IMR-90 (cell line): ENCODE measurements at regions not wholly inside any gene's neighbourhood (a gene's known extent, or its start where the extent isn't known, plus 50 kb on each side); places are given as distances from the start of the nearest gene placed in this dataset.

Experiments
- ATAC-seq: fragments of 200-7000 bp; cut with Tn5 transposase; 2 replicates; pipeline ENCODE4 v1.9.1; 2020; ENCODE audit warnings: low read depth, mild to moderate bottlenecking, moderate library complexity
- BruUV-seq: library from RNA; stranded (reverse); fragments of 400-500 nt; replicated peaks from 2 replicates; lab custom pipeline; 2021; lab: Mats Ljungman, UMichigan
- CTCF ChIA-PET: fragments of 300-600 bp; formaldehyde crosslinking; extraction: SDS; loops from one replicate; lab custom pipeline; 2021; ENCODE audit warnings: antibody characterized with exemption; lab: Yijun Ruan, JAX
- POLR2A ChIA-PET: fragments of 300-600 bp; sonication (Branson Sonifier 250); formaldehyde crosslinking; loops from one replicate; lab custom pipeline; 2022; ENCODE audit warnings: antibody characterized with exemption; ENCODE audit not compliant: unreplicated experiment; lab: Charles Lee
- DNase-seq: peaks from one replicate; pipeline ENCODE4 v3.0.0; 2013
- H2AFZ ChIP-seq: replicated peaks from 2 replicates; pipeline ENCODE3; 2013; ENCODE audit warnings: low read length, mild to moderate bottlenecking; ENCODE audit not compliant: poor library complexity
- H2AK5ac ChIP-seq: 2 replicates; pipeline ENCODE4 v1.6.1; 2013; ENCODE audit warnings: low read depth, low read length, inconsistent platforms
- H2AK9ac ChIP-seq: replicated peaks from 2 replicates; pipeline ENCODE3; 2013; ENCODE audit warnings: mild to moderate bottlenecking, low read depth, low read length, moderate library complexity; ENCODE audit not compliant: poor library complexity
- H2BK120ac ChIP-seq: 2 replicates; pipeline ENCODE4 v1.6.1; 2013; ENCODE audit warnings: low read depth, low read length, inconsistent platforms
- H2BK15ac ChIP-seq: 3 replicates; pipeline ENCODE4 v1.6.1; 2013; ENCODE audit warnings: low read depth, low read length, inconsistent platforms
- H2BK20ac ChIP-seq: 2 replicates; pipeline ENCODE4 v1.6.1; 2013; ENCODE audit warnings: low read depth, mild to moderate bottlenecking, inconsistent platforms, low read length, moderate library complexity
- H2BK5ac ChIP-seq: 2 replicates; pipeline ENCODE4 v1.6.1; 2013; ENCODE audit warnings: mild to moderate bottlenecking, low read depth, low read length, inconsistent platforms; ENCODE audit not compliant: poor library complexity, severe bottlenecking
- H3K14ac ChIP-seq: replicated peaks from 2 replicates; pipeline ENCODE4 v1.6.1; 2013; ENCODE audit warnings: low read depth, low read length, inconsistent platforms
- H3K18ac ChIP-seq: 2 replicates; pipeline ENCODE4 v1.6.1; 2013; ENCODE audit warnings: low read depth, low read length, control low read depth
- H3K23ac ChIP-seq: 2 replicates; pipeline ENCODE4 v1.6.1; 2013; ENCODE audit warnings: low read depth, low read length, inconsistent platforms
- H3K27ac ChIP-seq: 2 replicates; pipeline ENCODE4 v1.5.1; 2013; ENCODE audit warnings: mild to moderate bottlenecking, control low read depth, low read length; ENCODE audit not compliant: insufficient read depth
- H3K27me3 ChIP-seq: 2 replicates; pipeline ENCODE4 v1.6.1; 2013; ENCODE audit warnings: low read length; ENCODE audit not compliant: control insufficient read depth, insufficient read depth
- H3K36me3 ChIP-seq: 2 replicates; pipeline ENCODE4 v1.6.1; 2013; ENCODE audit warnings: low read length, mixed read lengths; ENCODE audit not compliant: control insufficient read depth, insufficient read depth
- H3K4ac ChIP-seq: 2 replicates; pipeline ENCODE4 v1.6.1; 2013; ENCODE audit warnings: low read depth, low read length, inconsistent platforms
- H3K4me1 ChIP-seq: 2 replicates; pipeline ENCODE4 v1.6.1; 2013; ENCODE audit warnings: low read length, mixed read lengths; ENCODE audit not compliant: control insufficient read depth, insufficient read depth
- H3K4me2 ChIP-seq: 2 replicates; pipeline ENCODE4 v1.6.1; 2013; ENCODE audit warnings: low read depth, mild to moderate bottlenecking, control low read depth, low read length, moderate library complexity
- H3K4me3 ChIP-seq: 2 replicates; pipeline ENCODE4 v1.5.1; 2013; ENCODE audit warnings: low read depth, mild to moderate bottlenecking, control low read depth, low read length, moderate library complexity; ENCODE audit not compliant: insufficient read depth
- H3K56ac ChIP-seq: 2 replicates; pipeline ENCODE4 v1.6.1; 2013; ENCODE audit warnings: low read length, inconsistent platforms; ENCODE audit not compliant: insufficient read depth; ENCODE audit errors: extremely low read depth
- H3K79me1 ChIP-seq, 2 experiments: 2 replicates each; pipeline ENCODE4 v1.6.1; 2013; ENCODE audit warnings: low read length in 2 of 2, inconsistent platforms in 1 of 2, low read depth in 1 of 2
- H3K9ac ChIP-seq: 2 replicates; pipeline ENCODE4 v1.6.1; 2013; ENCODE audit warnings: low read depth, low read length, control low read depth
- H3K9me1 ChIP-seq: 2 replicates; pipeline ENCODE4 v1.6.1; 2013; ENCODE audit warnings: low read length, inconsistent platforms; ENCODE audit not compliant: insufficient read depth
- H3K9me3 ChIP-seq: 2 replicates; pipeline ENCODE4 v1.6.1; 2013; ENCODE audit warnings: low read length; ENCODE audit not compliant: control insufficient read depth, insufficient read depth
- H4K20me1 ChIP-seq: 2 replicates; pipeline ENCODE4 v1.6.1; 2013; ENCODE audit warnings: low read length, inconsistent platforms; ENCODE audit not compliant: insufficient read depth
- H4K5ac ChIP-seq: 2 replicates; pipeline ENCODE4 v1.6.1; 2013; ENCODE audit warnings: mild to moderate bottlenecking, low read depth, low read length, control low read depth
- H4K8ac ChIP-seq, 2 experiments: 2 replicates each; pipeline ENCODE4 v1.6.1; 2013; ENCODE audit warnings: low read depth in 2 of 2, low read length in 2 of 2, control low read depth in 1 of 2, inconsistent platforms in 1 of 2
- H4K91ac ChIP-seq: 2 replicates; pipeline ENCODE4 v1.6.1; 2013; ENCODE audit warnings: low read depth, low read length, inconsistent platforms; ENCODE audit not compliant: insufficient read depth
- BHLHE40 ChIP-seq: fragments of 150-350 bp; IDR thresholded peaks from 2 replicates; pipeline ENCODE4 v1.6.1; 2016; ENCODE audit warnings: mild to moderate bottlenecking, low read depth, low read length
- FOS ChIP-seq: fragments of 150-350 bp; IDR thresholded peaks from 2 replicates; pipeline ENCODE4 v1.6.1; 2016; ENCODE audit warnings: low read depth, low read length
- MAZ ChIP-seq: IDR thresholded peaks from 2 replicates; pipeline ENCODE4 v1.6.1; 2012; ENCODE audit warnings: low read depth, mild to moderate bottlenecking, low read length, improper control_type of control experiment, moderate library complexity, borderline replicate concordance
- RAD21 ChIP-seq: IDR thresholded peaks from 2 replicates; pipeline ENCODE4 v1.6.1; 2012; ENCODE audit warnings: low read length, improper control_type of control experiment
- WGBS, 2 experiments: methylation state at CpG; one replicate each; pipeline versions ENCODE4 v1.1.5 to v1.1.7; 2013; ENCODE audit warnings: missing lambda C conversion rate in 2 of 2; ENCODE audit not compliant: insufficient read length in 1 of 2; ENCODE audit errors: extremely low coverage in 2 of 2; 5-methylcytosine and 5-hydroxymethylcytosine counted together
- dilution Hi-C: fragments of 300-500 bp; cut with HindIII; formaldehyde crosslinking; loops from one replicate; pipeline ENCODE4 v1.14.3; 2018; ENCODE audit warnings: low sequenced_read_pairs; ENCODE audit not compliant: unreplicated experiment
- in situ Hi-C: fragments of 300-500 bp; cut with MboI; formaldehyde crosslinking; loops from 3 replicates; pipeline ENCODE4 v1.14.3; 2019; ENCODE audit warnings: low sequenced_read_pairs, inconsistent platforms, mixed read lengths
- intact Hi-C: fragments of 100-400 bp; cut with micrococcal nuclease; formaldehyde crosslinking; loops from 2 replicates; pipeline ENCODE4 v1.10.0; 2022

GRCh38 chr6:150690681-150691080, 91.0 kb downstream of the PLEKHG1 start:
- no peak overlapping the region for H3K4me3 ChIP-seq
- CTCF ChIA-PET, result no interaction called here

More at GRCh38 chr6:150690681-150691080, 91.0 kb downstream of the PLEKHG1 start:
- Histone ChIP-seq H4K20me1 (no peaks in the 10 kb centered on the region), H3K27me3 (no peaks in the 10 kb centered on the region; the same call in 1 of the 2 replicates), H2BK20ac (no peak overlapping the region), H2AK9ac (no peak overlapping the region), H4K5ac (no peak overlapping the region), H3K36me3 (no peaks in the 10 kb centered on the region), H2BK15ac (no peak overlapping the region), H2AFZ (no peak overlapping the region), H3K9me3 (no peaks in the 10 kb centered on the region), H3K14ac (no peak overlapping the region), H3K9ac (no peak overlapping the region), H4K91ac (no peak overlapping the region), H3K79me1 (no peaks in the 10 kb centered on the region), H3K27ac (no peak overlapping the region), H2BK5ac (no peak overlapping the region), H3K56ac (no peak overlapping the region), H3K23ac (no peak overlapping the region), H3K18ac (no peak overlapping the region), H2BK120ac (no peak overlapping the region), H3K4me1 (no peaks in the 10 kb centered on the region), H3K4me2 (no peak overlapping the region), H4K8ac (no peak overlapping the region), H2AK5ac (no peak overlapping the region), H3K9me1 (no peaks in the 10 kb centered on the region), H3K4ac (no peak overlapping the region)
- TF ChIP-seq BHLHE40 (no peak), FOS (no peak), MAZ (no peak), RAD21 (no peak)
- no peak for DNase-seq
- no TSS peak for BruUV-seq
- intact Hi-C loops (no loop called here), in situ Hi-C loops (no loop called here), dilution Hi-C loops (no loop called here)
- no peak for ATAC-seq
- POLR2A ChIA-PET, result no interaction called here
- no CpG with 5 or more reads among the region's 6 CpGs for WGBS, 2 experiments
